Heart left ventricle (tissue), 13 donors: ENCODE measurements at regions not wholly inside any gene's neighbourhood (a gene's known extent, or its start where the extent isn't known, plus 50 kb on each side); places are given as distances from the start of the nearest gene placed in this dataset.

Experiments used
- POLR2A ChIP-seq, 2 donors: fragments of 450-650 bp; IDR thresholded peaks; one replicate each; pipeline ENCODE4 v1.6.1; 2017; ENCODE audit warnings: antibody characterized with exemption in 2 of 2, mild to moderate bottlenecking in 2 of 2, moderate library complexity in 2 of 2
- TF ChIP-seq, protein P1 (sequence below), 12 donors: fragments of 200-600 bp; sonication (generic) in 4 of 12; IDR thresholded peaks; one replicate each; pipeline versions ENCODE4 v1.5.0 to v1.8.0; 2018 to 2022; ENCODE audit warnings: antibody characterized with exemption in 12 of 12, mild to moderate bottlenecking in 5 of 12
- donor health status: ischemic (EF 13 %, LVEDD 7.1; RV severe dilation, severe dysfunction).
- donor health status: DM: no; HTN: yes; CAD: no.
- donor health status: DM: no; HTN: no; CAD: no.
- donor health status: ischemic (EF 25% LVEDD 6.9; RV normal size, moderate dysfunction).
- donor health status: ischemic (EF 25% LVEDD 5.7; RV mildly dilated, moderate dysfunction).
- donor health status: ischemic (EF 35%, LVEDD 5.7; RV mildly dilated, moderate dysfunction).
- donor health status: nonischemic (EF 11% LVEDD 7.7; RV severe dilation, severe dysfunction).
- donor health status: DM: yes; HTN: yes; CAD: no.
- donor health status: PGD.
- donor health status: ischemic (EF 29% LVEDD 5.4; RV normal size, mild dysfunction).
- donor health status: nonischemic (EF 23%, LVEDD 6.1; RV moderate dilation, normal function).

DNA sequence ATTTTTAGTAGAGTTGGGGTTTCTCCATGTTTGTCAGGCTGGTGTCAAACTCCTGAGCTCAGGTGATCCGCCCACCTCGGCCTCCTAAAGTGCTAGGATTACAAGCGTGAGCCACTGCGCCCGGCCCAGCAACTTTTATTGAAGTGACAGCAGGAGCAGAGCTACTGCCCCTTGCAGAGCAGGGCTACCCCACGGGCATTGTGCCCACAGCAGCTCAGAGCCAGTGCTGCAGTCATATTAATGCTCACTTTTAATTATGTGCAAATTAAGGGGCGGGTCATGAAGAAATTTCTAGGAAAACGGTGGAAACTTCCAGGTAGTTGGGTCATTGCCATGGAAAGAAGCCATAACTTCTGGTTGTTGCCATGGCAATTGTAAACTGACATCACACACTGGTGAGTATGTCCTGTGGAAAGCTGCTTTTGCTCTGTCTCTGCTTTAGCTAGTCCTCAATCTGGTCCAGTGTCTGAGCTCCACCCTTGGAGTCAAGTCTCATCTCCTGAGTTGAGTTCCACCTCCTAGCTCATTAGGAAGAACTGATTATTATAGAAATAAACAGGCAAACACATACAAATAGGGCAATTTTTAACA lies 127.3 kb upstream of the ADGRL4 start:
- TF ChIP-seq, protein P1, sequence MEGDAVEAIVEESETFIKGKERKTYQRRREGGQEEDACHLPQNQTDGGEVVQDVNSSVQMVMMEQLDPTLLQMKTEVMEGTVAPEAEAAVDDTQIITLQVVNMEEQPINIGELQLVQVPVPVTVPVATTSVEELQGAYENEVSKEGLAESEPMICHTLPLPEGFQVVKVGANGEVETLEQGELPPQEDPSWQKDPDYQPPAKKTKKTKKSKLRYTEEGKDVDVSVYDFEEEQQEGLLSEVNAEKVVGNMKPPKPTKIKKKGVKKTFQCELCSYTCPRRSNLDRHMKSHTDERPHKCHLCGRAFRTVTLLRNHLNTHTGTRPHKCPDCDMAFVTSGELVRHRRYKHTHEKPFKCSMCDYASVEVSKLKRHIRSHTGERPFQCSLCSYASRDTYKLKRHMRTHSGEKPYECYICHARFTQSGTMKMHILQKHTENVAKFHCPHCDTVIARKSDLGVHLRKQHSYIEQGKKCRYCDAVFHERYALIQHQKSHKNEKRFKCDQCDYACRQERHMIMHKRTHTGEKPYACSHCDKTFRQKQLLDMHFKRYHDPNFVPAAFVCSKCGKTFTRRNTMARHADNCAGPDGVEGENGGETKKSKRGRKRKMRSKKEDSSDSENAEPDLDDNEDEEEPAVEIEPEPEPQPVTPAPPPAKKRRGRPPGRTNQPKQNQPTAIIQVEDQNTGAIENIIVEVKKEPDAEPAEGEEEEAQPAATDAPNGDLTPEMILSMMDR (IDR thresholded peaks at IDR 0.05): no peak
- TF ChIP-seq POLR2A (IDR thresholded peaks at IDR 0.05): no peak
